Vagina (tissue), 2 donors: ENCODE measurements at regions not wholly inside any gene's neighbourhood (a gene's known extent, or its start where the extent isn't known, plus 50 kb on each side); places are given as distances from the start of the nearest gene placed in this dataset.

ENCODE experiments used
- CTCF ChIP-seq, 3 experiments: fragments of 450-650 bp in 2 of 3; fragments of 200-600 bp in 1 of 3; sonication (generic) in 1 of 3; IDR thresholded peaks; one replicate each; pipeline ENCODE4 v1.5.1; 2017 to 2019; ENCODE audit warnings: antibody characterized with exemption in 3 of 3, mild to moderate bottlenecking in 2 of 3, moderate library complexity in 2 of 3
- POLR2A ChIP-seq, 2 donors: fragments of 450-650 bp; IDR thresholded peaks; one replicate each; pipeline ENCODE4 v1.6.1; 2017; ENCODE audit warnings: antibody characterized with exemption in 2 of 2, mild to moderate bottlenecking in 2 of 2, moderate library complexity in 2 of 2
- POLR2AphosphoS5 ChIP-seq, 2 donors: sonication (generic); formaldehyde crosslinking; IDR thresholded peaks; one replicate each; pipeline ENCODE4 v1.9.0; 2017; ENCODE audit warnings: antibody characterized with exemption in 2 of 2, mild to moderate bottlenecking in 2 of 2, low read depth in 1 of 2; ENCODE audit not compliant: insufficient read depth in 1 of 2

GRCh38 chr3:153334558-153334957, 172.5 kb downstream of the RAP2B start:
- TF ChIP-seq CTCF (IDR thresholded peaks at IDR 0.05) (no peak), POLR2AphosphoS5 (IDR thresholded peaks at IDR 0.05; ENCODE audit: insufficient read depth in 1 of 2, low read depth in 1 of 2) (no peak), POLR2A (IDR thresholded peaks at IDR 0.05) (no peak)
